Immature natural killer cell (primary cell): ENCODE measurements at regions not wholly inside any gene's neighbourhood (a gene's known extent, or its start where the extent isn't known, plus 50 kb on each side); places are given as distances from the start of the nearest gene placed in this dataset.

Experiments
- DNase-seq, 3 donors: peaks; one replicate each; pipeline ENCODE4 v3.0.0; 2022; ENCODE audit warnings: mixed read lengths in 1 of 3
- H3K27ac Mint-ChIP-seq, 6 donors: one replicate each; pipeline ENCODE4 v1.8.0; 2020; ENCODE audit warnings: mixed read lengths in 6 of 6, mild to moderate bottlenecking in 5 of 6, inconsistent platforms in 4 of 6, moderate library complexity in 3 of 6
- H3K27me3 Mint-ChIP-seq, 3 donors: one replicate each; pipeline ENCODE4 v1.8.0; 2020 to 2021; ENCODE audit warnings: low read depth in 3 of 3, mild to moderate bottlenecking in 3 of 3, mixed read lengths in 3 of 3, moderate library complexity in 3 of 3, inconsistent platforms in 1 of 3
- H3K36me3 Mint-ChIP-seq, 3 donors: one replicate each; pipeline ENCODE4 v1.8.0; 2020; ENCODE audit warnings: mixed read lengths in 3 of 3, inconsistent platforms in 2 of 3, mild to moderate bottlenecking in 2 of 3
- H3K4me1 Mint-ChIP-seq, 2 donors: one replicate each; pipeline ENCODE4 v1.8.0; 2020; ENCODE audit warnings: inconsistent platforms in 2 of 2, mild to moderate bottlenecking in 2 of 2, mixed read lengths in 2 of 2, moderate library complexity in 1 of 2
- H3K4me3 Mint-ChIP-seq, 5 donors: one replicate each; pipeline ENCODE4 v1.8.0; 2020; ENCODE audit warnings: mild to moderate bottlenecking in 5 of 5, mixed read lengths in 5 of 5, inconsistent platforms in 3 of 5, moderate library complexity in 3 of 5
- H3K9me3 Mint-ChIP-seq, 6 donors: one replicate each; pipeline ENCODE4 v1.8.0; 2020; ENCODE audit warnings: mild to moderate bottlenecking in 6 of 6, mixed read lengths in 6 of 6, inconsistent platforms in 4 of 6, moderate library complexity in 3 of 6

DNA sequence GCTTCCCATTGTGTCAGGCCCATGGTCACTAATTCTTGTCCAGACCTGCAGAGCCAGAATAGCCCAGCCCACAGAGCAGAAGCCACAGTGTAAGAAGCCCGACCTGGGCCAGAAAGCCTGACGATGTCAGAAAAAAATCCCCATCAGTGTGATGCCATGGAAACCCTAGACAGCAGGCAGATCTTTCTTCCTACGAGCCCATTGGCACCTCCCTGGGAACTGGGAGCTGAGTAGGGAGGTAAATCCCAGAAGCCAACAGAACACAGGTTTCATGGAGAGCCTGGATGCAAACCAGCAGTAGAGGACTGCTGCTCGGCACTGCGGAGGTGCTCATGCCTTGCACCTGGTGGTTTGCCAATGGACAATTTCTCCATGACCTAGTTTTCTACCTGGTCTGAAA lies 82.2 kb upstream of the SLC22A16 start:
- Mint-ChIP-seq H3K27me3 (peaks cover 3 to 6% (median 6%) of the 10 kb centered on the region in 3 donors), H3K36me3 (no peaks in the 10 kb centered on the region), H3K27ac (no peak overlapping the region), H3K9me3 (peaks cover 0 to 2% (median 0%) of the 10 kb centered on the region in 6 donors), H3K4me3 (no peak overlapping the region), H3K4me1 (peaks cover 9 to 19% of the 10 kb centered on the region in 2 donors)
- no peak for DNase-seq

DNA sequence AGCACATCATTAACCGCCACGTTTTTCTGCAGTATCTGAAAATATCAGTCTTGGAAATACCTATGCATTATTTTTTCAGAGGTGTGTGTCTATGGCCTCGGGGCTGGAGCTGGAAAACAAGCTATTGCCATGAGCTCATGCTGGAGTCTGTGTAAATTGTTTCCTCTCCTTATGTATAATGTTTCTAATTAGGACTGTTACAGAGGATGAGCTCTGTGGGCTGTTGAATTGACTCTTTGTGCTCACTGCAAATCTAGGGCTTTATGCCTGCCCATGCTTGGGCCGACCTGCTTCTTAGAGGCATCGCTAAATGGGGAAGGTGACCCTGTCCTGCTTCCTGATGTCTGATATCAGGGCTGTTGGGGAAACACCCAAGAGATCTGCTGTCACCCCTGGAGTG lies 80.8 kb upstream of the SLC22A16 start:
- Mint-ChIP-seq H3K36me3 (no peaks in the 10 kb centered on the region), H3K4me3 (no peak overlapping the region), H3K4me1 (peaks cover 9 to 19% of the 10 kb centered on the region in 2 donors), H3K9me3 (peaks cover 0 to 4% (median 0%) of the 10 kb centered on the region in 6 donors), H3K27me3 (peaks cover 2 to 9% (median 7%) of the 10 kb centered on the region in 3 donors), H3K27ac (no peak overlapping the region)
- DNase-seq = no peak

DNA sequence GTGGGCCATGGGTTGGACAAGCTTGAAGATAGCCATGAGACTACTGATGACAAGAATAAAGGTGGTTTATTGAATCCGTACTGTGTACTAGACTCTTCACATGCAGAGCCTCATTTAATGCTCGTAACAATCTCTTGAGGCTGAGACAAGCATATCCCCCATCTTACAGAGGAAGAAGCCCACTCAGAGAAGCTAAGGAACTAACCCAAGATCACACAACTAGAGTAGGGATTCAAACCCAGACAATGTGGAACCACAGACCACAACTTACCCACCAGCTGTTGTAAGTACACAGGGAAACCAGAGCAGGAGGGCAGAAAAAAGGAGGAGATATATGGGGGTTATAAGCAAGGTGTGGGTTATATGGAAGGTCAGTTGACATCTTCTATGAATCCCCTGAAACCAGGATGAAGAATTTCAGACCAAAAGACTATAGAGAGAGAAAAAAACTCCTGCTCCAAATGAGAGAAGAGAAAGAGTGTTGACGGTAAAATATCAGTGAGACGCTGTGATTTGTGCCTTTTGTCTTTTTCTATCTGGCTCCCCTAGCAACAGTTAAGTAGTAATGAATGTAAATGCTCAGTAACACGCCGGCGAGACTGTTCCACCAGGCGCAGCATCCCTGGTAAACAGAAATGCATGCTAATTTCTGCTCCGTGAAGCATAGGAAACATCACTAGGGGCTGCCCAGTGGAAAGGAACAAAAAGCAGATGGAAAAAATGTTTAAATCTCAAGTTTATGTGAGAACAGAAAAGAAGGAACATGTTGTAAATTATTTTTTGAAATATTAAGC lies 80.1 kb upstream of the SLC22A16 start:
- peaks cover 0 to 5% (median 0%) of the 10 kb centered on the region in 6 donors for H3K9me3 Mint-ChIP-seq
- DNase-seq = no peak
- peaks cover 9 to 14% of the 10 kb centered on the region in 2 donors for H3K4me1 Mint-ChIP-seq
- H3K36me3 Mint-ChIP-seq = no peaks in the 10 kb centered on the region
- peaks cover 0 to 9% (median 8%) of the 10 kb centered on the region in 3 donors for H3K27me3 Mint-ChIP-seq
- no peak overlapping the region for H3K4me3 Mint-ChIP-seq
- no peak overlapping the region for H3K27ac Mint-ChIP-seq

DNA sequence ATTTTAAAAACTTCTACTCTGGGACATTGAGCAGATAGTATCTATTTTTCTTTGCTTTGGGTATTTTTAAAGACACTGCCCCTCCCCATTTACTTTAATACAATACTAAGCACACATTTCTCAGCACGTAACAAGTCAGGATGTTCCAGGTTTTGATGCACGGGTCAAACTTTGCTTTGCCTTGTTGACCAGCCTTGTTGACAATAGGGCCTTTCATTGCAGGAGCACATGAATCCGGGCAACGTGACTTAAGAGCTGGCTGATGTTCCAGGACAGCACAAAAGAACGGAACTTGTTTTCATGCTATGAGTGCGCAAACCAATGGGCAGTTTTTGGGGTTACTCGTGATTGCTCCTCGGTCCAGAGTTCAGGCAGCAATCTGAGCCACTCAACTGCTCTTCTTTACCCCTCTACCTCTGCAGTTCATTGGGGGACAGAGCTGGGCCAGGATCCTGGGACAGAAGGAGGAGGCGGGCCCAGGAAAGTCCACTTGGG lies 78.6 kb upstream of the SLC22A16 start:
- Mint-ChIP-seq H3K4me1 (peaks cover 0 to 2% of the 10 kb centered on the region in 2 donors), H3K4me3 (no peak overlapping the region), H3K27ac (no peak overlapping the region), H3K36me3 (no peaks in the 10 kb centered on the region), H3K9me3 (peaks cover 0 to 5% (median 0%) of the 10 kb centered on the region in 6 donors), H3K27me3 (peaks cover 4 to 14% (median 4%) of the 10 kb centered on the region in 3 donors)
- DNase-seq = no peak

DNA sequence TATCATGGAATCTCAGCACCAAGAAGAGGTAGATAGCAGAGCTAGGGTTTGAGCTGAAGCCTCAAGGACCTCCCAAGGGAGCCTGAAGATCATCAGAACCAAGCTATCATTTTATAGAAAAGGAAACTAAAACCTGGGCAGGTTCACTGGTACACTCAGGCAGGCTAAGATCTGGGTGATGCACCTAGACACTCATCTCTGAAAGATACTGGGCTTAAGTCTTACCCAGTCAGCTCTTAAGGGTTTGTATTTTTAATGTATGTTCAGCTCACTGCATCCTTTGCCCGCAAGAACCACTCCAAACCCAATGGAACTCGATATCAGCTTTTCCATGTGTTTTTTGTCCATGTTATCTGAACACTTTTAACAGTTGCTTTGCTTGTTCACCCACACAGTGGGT lies 78.0 kb upstream of the SLC22A16 start:
- DNase-seq = no peak
- Mint-ChIP-seq H3K27ac (no peak overlapping the region), H3K4me3 (no peak overlapping the region)

DNA sequence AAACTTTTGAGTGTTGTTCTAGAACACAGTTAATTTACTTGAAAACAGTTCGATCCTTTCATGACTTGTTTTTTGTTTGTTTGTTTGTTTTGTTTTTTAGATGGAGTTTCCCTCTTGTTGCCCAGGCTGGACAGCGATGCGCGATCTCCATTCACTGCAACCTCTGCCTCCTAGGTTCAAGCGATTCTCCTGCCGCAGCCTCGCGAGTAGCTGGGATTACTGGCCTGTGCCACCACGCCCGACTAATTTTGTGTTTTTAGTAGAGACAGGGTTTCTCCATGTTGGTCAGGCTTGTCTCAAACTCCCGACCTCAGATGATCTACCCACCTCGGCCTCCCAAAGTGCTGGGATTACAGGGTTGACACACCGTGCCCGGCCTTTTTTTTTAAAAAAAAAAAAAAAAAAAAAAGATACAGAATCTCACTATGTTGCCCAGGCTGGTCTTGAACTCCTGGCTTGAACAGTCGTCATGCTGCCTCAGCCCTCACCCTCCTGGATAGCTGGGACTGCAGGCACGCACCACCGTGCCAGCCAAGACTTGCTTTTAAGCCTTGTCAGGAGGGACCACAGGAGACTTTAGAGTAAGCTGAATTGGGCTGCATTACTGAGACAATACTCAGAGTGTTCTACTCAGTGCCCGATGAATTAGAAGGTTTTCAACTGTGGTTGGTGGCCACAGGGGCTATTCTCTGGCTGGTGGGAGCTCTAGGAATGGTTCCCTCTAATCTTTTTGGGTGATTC lies 76.7 kb upstream of the SLC22A16 start:
- Mint-ChIP-seq H3K27ac (no peak overlapping the region), H3K4me3 (no peak overlapping the region), H3K9me3 (peaks cover 0 to 5% (median 0%) of the 10 kb centered on the region in 6 donors), H3K27me3 (peaks cover 4 to 14% (median 4%) of the 10 kb centered on the region in 3 donors), H3K4me1 (no peaks in the 10 kb centered on the region), H3K36me3 (no peaks in the 10 kb centered on the region)
- no peak for DNase-seq

More for the DNA sequence above, 78.0 kb upstream of the SLC22A16 start:
- Mint-ChIP-seq H3K4me1 (no peaks in the 10 kb centered on the region), H3K9me3 (peaks cover 0 to 5% (median 0%) of the 10 kb centered on the region in 6 donors), H3K36me3 (no peaks in the 10 kb centered on the region), H3K27me3 (peaks cover 4 to 14% (median 4%) of the 10 kb centered on the region in 3 donors)

DNA sequence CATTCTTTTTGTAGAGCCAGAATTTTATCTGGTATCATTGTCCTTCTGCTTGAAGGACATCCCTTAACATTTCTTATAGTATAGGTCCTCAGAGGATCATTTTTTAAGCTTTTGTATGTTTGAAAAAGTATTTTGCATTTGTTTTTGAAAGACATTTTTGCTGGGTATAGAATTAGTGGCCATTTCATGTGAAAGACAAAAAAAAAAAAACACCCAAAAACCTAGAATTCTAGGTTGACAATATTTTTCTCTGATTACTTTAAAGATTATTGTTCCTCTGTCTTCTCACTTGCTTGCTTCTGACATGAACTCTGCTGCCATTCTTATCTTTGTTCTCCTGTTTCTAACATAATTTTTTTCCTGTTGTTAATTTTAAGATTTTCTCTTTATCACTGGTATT lies 75.7 kb upstream of the SLC22A16 start:
- Mint-ChIP-seq H3K4me3 (no peak overlapping the region), H3K27me3 (peaks cover 4 to 14% (median 4%) of the 10 kb centered on the region in 3 donors)

DNA sequence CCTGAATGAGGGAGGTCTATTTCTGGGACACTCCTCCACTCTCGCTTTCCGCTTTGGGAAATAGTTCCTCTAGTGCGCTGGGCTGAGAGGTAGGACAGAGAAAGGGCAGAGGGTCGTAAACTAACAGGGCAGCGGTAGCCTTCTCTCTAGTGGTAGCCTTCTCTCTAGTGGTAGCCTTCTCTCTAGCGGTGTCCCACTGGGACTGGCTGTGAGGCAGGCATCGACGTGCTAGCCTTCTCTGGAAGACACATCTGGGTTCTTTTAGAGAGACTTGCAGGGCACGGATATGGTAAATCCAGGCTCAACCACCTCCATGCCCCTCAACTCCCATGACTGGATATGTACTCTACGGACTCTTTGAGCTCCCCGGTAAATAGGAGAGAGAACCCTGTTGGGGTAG lies 74.7 kb upstream of the SLC22A16 start:
- peaks cover 0 to 5% (median 0%) of the 10 kb centered on the region in 6 donors for H3K9me3 Mint-ChIP-seq
- DNase-seq = no peak
- no peak overlapping the region for H3K27ac Mint-ChIP-seq
- no peaks in the 10 kb centered on the region for H3K4me1 Mint-ChIP-seq
- H3K4me3 Mint-ChIP-seq = no peak overlapping the region
- H3K36me3 Mint-ChIP-seq = no peaks in the 10 kb centered on the region
- H3K27me3 Mint-ChIP-seq = peaks cover 4 to 11% (median 6%) of the 10 kb centered on the region in 3 donors

More for the DNA sequence above, 75.7 kb upstream of the SLC22A16 start:
- H3K9me3 Mint-ChIP-seq = peaks cover 0 to 5% (median 0%) of the 10 kb centered on the region in 6 donors
- no peak for DNase-seq
- H3K27ac Mint-ChIP-seq = no peak overlapping the region
- no peaks in the 10 kb centered on the region for H3K4me1 Mint-ChIP-seq
- H3K36me3 Mint-ChIP-seq = no peaks in the 10 kb centered on the region

DNA sequence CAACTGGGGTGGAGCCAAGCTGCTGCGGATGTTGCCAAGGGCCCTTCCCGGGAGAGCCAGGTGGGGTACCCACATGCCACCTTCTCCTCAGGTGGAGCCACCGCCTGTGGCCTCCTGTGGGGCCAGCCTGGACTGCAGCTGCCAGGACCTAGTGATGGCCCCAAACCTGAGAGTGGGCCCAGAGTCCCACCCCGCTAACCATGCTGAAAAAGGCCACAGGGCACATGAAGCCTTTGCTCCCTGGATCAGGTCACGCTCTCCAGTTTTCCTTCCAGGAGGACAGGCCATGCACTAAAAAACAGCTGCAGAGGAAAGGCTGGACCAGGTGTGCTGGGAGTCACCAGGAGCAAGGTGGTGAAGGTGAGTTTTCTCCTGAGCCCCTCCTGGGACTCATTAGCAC lies 73.9 kb upstream of the SLC22A16 start:
- H3K4me3 Mint-ChIP-seq = no peak overlapping the region
- no peaks in the 10 kb centered on the region for H3K36me3 Mint-ChIP-seq
- H3K9me3 Mint-ChIP-seq = peaks cover 0 to 5% (median 0%) of the 10 kb centered on the region in 6 donors
- H3K4me1 Mint-ChIP-seq = peaks cover under 1 to 2% of the 10 kb centered on the region in 2 donors
- peaks cover 4 to 11% (median 5%) of the 10 kb centered on the region in 3 donors for H3K27me3 Mint-ChIP-seq
- DNase-seq = no peak
- no peak overlapping the region for H3K27ac Mint-ChIP-seq

DNA sequence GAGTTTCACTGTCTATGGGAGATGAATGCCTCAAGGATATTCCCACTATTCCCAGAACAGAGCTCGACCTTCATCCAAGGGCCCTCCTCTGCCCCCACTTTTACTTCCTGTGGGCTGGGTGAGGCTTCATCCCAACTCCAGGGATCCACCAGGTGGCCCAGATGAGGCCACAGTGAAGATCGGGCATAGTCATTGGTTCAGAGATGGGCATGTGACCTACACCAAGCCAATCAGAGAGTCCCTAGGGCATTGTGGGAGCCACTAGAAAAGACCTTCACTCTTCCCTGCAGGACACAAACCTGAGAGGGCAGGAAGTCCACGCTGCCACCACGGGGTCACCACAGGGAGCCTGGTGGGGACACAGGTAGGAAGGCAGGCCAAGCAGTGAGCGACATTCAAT lies 72.9 kb upstream of the SLC22A16 start:
- no peak for DNase-seq
- Mint-ChIP-seq H3K36me3 (no peaks in the 10 kb centered on the region), H3K4me1 (peaks cover 11% of the 10 kb centered on the region in 2 donors), H3K9me3 (peaks cover 0 to 5% (median 0%) of the 10 kb centered on the region in 6 donors), H3K27me3 (peaks cover 4 to 11% (median 5%) of the 10 kb centered on the region in 3 donors), H3K27ac (no peak overlapping the region), H3K4me3 (no peak overlapping the region)

DNA sequence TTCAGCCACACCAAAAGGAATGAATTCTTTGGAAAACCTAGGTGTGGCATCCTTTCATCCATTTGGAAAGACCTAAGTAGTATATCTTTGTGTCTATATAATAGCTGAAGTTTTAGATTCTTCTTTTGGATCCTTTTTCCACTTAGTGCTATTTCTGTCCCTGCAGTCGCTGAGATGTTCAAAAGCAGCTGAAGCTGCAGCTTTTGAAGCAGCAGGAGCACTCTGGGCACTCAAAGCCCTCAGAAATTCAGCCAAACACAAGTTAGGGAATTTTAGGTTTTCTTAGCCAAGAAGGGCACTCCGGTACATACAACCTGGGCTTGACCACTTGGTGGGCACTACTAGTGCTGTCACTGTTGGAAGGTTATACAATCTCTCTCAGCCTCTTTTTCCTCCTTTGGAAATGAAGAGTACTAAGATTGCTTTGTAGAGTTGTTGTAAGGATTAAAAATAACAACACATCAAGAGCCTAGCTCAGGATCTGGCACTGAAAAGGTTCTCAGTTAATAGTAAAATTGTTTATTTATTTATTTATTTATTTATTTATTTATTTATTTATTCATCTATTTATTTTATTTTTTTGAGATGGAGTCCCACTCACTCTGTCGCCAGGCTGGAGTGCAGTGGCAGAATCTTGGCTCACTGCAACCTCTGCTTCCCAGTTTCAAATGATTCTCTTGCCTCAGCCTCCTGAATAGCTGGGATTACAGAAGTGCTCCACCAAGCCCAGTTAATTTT lies 71.9 kb upstream of the SLC22A16 start:
- H3K27ac Mint-ChIP-seq = no peak overlapping the region
- H3K36me3 Mint-ChIP-seq = no peaks in the 10 kb centered on the region
- peaks cover 0 to 5% (median 0%) of the 10 kb centered on the region in 6 donors for H3K9me3 Mint-ChIP-seq
- H3K4me3 Mint-ChIP-seq = no peak overlapping the region
- peaks cover 16 to 18% of the 10 kb centered on the region in 2 donors for H3K4me1 Mint-ChIP-seq
- peaks cover 4 to 16% (median 5%) of the 10 kb centered on the region in 3 donors for H3K27me3 Mint-ChIP-seq
- DNase-seq = no peak

DNA sequence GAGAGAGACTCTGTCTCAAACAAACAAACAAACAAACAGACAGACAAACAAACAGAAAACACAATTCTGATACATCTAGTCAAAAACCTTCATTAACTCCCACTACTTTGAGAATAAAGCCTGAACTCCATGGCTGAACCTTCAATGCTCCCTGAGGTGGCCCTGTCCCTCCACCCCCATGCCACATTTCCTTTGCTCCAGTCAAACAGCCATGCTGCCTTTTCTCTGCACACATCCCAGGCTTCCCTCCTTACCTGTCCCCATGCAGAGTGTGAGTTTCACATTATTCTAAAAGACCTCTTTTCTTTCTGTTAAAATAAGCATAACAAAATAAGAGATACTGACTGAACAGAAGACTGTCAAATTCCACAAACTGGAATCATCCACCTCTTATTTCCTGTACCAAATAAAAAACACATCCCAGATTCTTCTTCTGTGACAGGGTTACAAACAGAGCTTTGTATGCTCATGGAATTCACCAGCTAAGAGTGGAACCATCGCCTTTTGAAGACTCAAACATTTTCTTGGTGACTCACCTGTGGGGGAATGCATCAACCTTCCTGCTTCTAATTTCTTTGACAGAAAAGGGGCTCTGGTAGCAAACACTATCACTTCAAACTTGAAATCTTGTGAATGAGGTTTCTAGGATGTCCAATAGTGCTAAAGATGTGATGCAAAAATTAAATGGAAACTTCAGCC lies 71.0 kb upstream of the SLC22A16 start:
- H3K4me3 Mint-ChIP-seq = no peak overlapping the region
- H3K27ac Mint-ChIP-seq = no peak overlapping the region
- DNase-seq = no peak
- H3K4me1 Mint-ChIP-seq = peaks cover 16 to 19% of the 10 kb centered on the region in 2 donors
- H3K9me3 Mint-ChIP-seq = peaks cover 0 to 4% (median 0%) of the 10 kb centered on the region in 6 donors
- peaks cover 4 to 14% (median 5%) of the 10 kb centered on the region in 3 donors for H3K27me3 Mint-ChIP-seq
- H3K36me3 Mint-ChIP-seq = no peaks in the 10 kb centered on the region
